Medulla oblongata (tissue), 1 donor: ENCODE measurements at regions not wholly inside any gene's neighbourhood (a gene's known extent, or its start where the extent isn't known, plus 50 kb on each side); places are given as distances from the start of the nearest gene placed in this dataset.
A peak's percentile ranks its signal among the peaks of the same experiment; 100 is the strongest.

Source experiments
- DNase-seq: peaks from one replicate; pipeline ENCODE4 v3.0.0-alpha.2; 2015; ENCODE audit errors: extremely low spot score

DNA sequence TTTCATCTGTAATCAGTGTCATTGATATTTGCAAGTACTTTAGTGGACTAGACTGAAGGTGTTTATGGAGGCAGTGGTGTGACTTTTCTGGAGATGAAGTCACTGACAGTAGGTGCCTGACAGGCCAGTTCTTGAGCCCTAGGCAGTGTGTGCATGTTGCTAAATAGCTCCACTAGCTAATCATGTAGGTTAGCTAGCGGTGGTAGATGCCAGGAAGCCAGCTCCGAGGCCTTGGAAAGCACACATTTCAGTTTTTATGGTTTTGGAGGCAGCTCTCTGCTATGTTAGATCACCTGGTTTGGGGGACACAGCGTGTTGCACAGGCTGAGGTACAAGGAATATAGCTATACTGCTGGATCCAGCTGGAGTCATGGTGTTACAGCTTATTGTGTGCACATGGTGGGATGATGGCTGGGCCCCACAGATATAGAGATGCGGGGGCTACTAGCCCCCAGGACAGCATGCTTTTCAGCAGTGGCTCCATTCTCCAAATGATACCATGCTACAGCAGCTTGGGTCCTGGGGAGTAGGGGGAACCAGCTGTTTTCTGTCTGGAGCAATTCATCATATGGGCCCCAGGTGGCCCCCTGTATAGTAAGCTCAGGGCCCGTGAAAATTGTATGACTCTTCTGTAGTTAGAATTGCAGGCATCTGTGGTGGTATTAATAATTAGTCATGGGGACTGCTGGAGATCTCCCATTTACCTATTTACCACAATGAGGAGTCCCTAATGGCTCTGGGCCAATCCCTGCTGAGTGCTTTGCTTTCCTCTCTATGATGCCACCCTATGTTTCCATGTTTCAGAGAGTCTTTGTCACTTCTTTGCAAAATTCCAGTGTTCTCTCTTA is 367.2 kb upstream of the LMO3 start:
- no peak for DNase-seq

DNA sequence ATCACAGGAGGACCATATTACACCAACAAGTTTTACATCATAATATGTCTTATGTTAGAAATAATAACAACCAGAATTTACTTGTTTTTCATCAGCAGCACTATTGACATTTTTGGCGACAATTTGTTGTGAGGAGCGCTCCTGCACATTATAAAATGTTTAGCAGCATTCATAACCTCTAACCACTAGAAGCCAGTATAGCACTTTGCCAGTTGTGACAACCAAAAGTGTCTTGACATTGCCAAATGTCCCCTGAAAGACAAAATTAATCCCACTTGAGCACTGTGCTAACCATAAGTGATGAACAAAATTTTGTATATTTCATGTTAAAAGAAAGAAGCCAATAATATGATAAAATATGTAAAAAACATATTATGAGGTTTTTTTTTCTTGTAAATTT is 356.9 kb upstream of the LMO3 start:
- no peak for DNase-seq

DNA sequence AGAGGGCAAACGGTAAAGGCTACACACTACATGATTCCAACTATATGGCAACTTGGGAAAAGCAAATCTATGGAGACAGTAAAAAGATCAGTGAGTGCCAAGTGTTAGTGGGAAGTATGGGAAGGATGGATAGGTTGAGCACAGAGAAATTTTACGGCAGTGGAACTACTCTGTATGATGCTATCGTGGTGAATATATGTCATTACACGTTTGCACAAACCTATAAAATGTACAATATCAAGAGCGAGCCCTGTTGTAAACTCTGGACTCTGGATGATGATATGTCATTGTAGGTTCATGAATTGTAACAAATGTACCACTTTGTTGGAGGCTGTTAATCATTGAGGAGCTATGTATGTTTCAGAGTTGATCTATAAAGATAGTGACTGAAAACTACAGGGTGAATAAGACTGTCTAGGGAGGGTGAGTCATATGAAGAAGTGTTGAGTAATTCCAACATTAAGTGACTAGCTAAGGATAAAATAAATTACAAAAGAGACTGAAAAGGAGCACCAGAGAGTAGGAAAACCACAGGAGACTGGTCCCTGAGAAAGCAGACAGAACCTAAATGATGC is 349.2 kb upstream of the LMO3 start:
- no peak for DNase-seq

- DNase-seq: no peak
Measured at GRCh38 chr12:16949871-16950667, 344.1 kb upstream of the LMO3 start.

DNA sequence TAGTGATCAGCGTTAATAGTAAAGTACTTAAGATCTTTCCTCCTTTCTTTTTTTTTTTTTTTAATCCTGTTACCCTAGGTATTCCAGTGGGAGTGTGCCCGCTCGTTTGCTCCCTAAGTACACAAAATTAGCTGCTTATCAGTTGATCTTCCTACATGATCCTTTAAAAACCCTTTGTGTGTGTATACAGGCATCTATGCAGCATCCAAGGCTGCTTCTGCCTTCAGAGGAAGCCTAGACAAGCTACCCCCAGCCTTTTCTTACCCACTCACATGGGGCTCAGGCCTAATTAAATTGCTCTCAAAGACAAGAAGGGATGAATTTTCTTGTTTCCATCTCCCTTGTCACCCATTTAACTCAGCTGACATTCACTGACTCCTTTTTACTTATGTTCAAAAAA is 343.4 kb upstream of the LMO3 start:
- DNase-seq: no peak

DNA sequence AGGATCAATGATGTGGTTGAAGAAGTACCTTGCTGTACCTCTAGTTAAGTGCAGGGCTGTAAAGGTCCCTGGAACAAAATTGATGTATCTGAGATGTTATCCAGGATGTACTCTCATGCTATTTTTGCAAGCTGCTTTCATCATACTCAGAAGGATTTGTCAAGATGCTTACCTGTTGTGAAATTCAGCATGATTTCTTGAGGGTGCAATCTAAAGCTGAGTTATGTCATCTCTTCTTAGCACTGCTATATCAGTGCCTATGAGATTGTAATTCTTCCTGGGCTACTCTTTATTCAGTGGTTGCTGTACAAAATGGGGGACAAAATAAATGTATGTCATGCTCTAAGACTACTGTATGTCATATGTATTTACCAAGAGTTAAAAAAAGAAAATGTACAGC is 340.7 kb upstream of the LMO3 start:
- no peak for DNase-seq

- DNase-seq: peak; percentile 6
Measured at GRCh38 chr12:16939871-16940306, 333.9 kb upstream of the LMO3 start.

DNA sequence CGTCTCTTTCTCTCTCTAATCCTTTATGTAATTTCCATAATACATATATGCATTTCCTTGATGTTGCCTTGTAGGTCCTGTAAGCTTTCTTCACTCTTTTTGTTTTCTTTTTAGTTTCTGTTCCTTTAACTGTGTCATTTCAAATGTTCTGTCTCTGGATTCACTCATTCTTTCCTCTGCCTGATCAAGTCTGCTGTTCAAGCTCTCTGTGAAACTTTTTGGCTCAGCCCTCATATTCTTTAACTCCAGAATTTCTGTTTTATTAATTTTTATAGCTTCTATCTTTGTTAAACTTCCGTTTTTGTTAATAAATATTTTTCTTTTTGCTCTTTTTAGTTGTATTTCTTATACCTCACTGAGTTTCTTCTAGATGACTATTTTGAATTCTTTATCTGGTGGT is 321.3 kb upstream of the LMO3 start:
- DNase-seq: no peak

DNA sequence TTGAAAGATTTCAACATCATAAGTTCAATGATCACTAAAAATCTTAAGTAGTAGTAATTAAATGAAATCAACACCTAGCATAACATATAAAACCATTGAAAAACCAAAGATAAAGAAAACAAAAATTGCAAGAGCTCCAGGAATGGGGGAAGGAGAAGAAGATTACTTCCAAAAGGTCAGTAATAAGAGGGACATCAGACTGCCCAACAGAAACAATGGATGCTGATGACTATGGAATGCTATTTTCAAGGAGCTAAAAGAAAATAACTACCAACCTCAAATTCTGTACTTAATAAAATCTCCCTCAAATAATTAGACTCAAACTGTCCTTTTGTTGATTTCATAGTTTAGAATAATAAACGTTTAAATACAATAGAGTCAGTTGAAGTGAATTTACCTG is 314.5 kb upstream of the LMO3 start:
- no peak for DNase-seq

DNA sequence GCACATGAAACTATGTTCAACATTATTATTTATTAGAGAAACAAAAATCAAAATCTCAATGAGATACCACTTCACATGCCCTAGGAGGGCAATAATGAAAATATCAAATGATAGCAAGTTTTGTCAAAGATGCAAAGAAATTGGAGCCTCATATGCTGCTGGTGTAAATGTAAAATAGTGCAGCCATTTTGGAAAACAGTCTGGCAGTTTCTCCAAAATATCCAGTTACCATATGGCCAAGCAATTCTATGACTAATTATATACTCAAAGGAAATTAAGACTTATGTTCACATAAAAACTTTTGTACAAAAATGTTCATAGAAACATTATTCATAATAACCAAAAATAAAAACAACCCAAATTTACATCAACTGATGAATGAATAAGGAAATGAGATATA is 313.6 kb upstream of the LMO3 start:
- no peak for DNase-seq

GRCh38 chr12:16914853-16915252 is 308.9 kb upstream of the LMO3 start:
- no peak for DNase-seq

GRCh38 chr12:16913832-16914490 is 308.0 kb upstream of the LMO3 start:
- DNase-seq: no peak

- no peak for DNase-seq
Measured at GRCh38 chr12:16901946-16902345, 296.0 kb upstream of the LMO3 start.

GRCh38 chr12:16893426-16893825 is 287.5 kb upstream of the LMO3 start:
- DNase-seq: no peak

DNA sequence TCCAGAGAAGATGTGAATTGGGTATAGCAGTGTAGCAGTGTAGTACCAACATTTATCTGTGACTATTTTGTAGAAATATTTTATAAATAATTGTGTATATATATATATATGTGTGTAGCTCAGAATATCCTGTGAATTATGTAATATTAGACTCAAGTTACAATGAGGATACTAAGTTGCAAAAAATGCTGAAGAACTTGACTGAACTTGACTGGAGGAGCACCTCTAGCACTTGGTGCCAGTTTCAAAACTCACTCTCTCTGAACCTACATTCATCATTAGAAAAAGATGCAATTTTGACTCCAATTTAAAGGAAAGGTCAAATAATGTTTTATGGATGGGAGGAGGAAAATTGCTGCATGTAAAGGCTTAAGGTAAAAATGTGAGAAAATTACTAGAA is 285.7 kb upstream of the LMO3 start:
- no peak for DNase-seq

- DNase-seq: no peak
Measured at GRCh38 chr12:16884819-16885218, 278.9 kb upstream of the LMO3 start.

GRCh38 chr12:16884056-16884455 is 278.1 kb upstream of the LMO3 start:
- no peak for DNase-seq

DNA sequence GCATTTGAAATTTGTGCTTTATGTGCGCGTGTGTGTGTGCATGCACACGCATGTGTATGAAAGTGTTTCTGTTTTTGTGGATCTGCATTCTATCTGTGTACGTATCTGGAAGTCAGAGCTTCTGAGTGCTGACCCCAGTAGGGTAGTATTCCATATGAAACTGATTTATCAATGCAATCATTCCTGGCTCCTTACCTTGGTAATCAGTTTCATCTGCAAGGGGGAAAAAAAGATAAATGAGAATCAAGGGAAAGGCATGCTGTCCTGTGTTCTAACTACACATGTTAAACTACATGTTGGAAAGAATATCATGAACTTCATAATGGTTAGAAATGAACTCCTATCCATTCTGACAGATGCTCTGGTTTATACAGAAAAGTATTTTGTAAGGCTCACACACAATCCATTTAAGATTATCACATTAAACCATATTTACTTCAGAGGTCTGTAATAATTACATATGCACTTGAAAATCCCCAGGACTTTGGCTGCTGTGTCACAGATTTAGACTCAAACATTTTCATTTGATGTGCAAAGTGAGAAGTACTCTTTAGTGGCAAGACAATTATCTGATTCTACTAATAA is 276.1 kb upstream of the LMO3 start:
- DNase-seq: no peak

- peak; percentile 2 for DNase-seq
Measured at GRCh38 chr12:16880864-16881285, 274.9 kb upstream of the LMO3 start.

DNA sequence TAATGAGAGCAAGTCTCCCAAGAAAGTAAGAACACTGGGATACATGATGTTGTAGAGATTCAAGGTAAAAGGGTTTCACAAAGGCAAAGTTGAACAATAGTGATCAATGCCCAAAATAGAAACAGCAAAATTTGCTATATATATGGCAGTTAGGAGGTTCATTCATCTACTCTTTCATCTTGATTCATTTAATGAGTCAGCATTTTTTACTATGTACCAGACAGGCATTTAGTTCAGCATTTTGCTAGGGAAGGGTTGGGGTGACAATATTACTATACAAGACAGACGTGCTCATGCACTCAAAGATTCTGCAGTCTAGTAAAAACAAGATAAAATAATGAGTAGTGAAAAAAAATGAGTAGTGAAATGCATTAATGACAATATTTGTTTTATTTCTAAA is 264.9 kb upstream of the LMO3 start:
- DNase-seq: no peak

DNA sequence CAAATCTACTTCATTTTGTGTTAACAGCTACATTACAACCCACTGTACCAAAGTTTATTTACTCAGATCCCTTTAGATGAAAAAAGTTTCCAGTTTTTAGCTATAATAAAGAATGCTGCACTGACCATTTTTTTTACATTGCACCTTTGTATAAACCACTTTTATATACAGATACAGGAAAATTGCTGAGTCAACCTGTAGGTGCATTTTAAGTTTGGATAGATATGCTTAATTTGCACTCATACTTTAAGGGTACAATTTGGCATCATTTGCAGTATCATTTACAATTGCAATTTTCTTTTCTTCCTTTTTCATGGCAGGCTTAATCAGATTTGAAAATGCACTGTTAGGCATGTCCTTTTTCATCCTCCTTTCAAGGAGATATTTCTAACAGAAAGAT is 257.8 kb upstream of the LMO3 start:
- DNase-seq: no peak

GRCh38 chr12:16857456-16857923 is 251.5 kb upstream of the LMO3 start:
- DNase-seq: no peak
